H1 (cell line): ENCODE measurements at regions not wholly inside any gene's neighbourhood (a gene's known extent, or its start where the extent isn't known, plus 50 kb on each side); places are given as distances from the start of the nearest gene placed in this dataset.

Source experiments
- CTCF ChIA-PET: fragments of 300-600 bp; sonication (Branson Sonifier 250); formaldehyde crosslinking; loops from one replicate; lab custom pipeline; 2021; ENCODE audit not compliant: partially characterized antibody; lab: Charles Lee
- POLR2A ChIA-PET: fragments of 300-600 bp; sonication (Branson Sonifier 250); formaldehyde crosslinking; loops from one replicate; lab custom pipeline; 2021; ENCODE audit warnings: inconsistent platforms; ENCODE audit not compliant: partially characterized antibody; lab: Charles Lee
- DNase-seq, 2 experiments: peaks; one replicate each; pipeline versions ENCODE4 v3.0.0 to v3.0.0-alpha.2; 2010 to 2022; ENCODE audit warnings: low spot score in 2 of 2, low read depth in 1 of 2, mixed read lengths in 1 of 2
- FAIRE-seq: peaks from 2 replicates; lab custom pipeline; 2011; peaks lifted over from hg19 to GRCh38; lab: Jason Lieb, UNC
- H2AFZ ChIP-seq: 2 replicates; pipeline ENCODE4 v1.8.1; 2012; ENCODE audit warnings: low read length, inconsistent platforms
- H2AK5ac ChIP-seq: 2 replicates; pipeline ENCODE4 v1.6.1; 2013; ENCODE audit warnings: low read depth, low read length
- H2BK120ac ChIP-seq: replicated peaks from 2 replicates; pipeline ENCODE3; 2013; ENCODE audit warnings: low read depth, low read length, inconsistent platforms
- H2BK12ac ChIP-seq: 2 replicates; pipeline ENCODE4 v1.6.1; 2013; ENCODE audit warnings: low read depth, low read length
- H2BK15ac ChIP-seq: 2 replicates; pipeline ENCODE4 v1.6.1; 2013; ENCODE audit warnings: low read length
- H2BK20ac ChIP-seq: 2 replicates; pipeline ENCODE4 v1.6.1; 2013; ENCODE audit warnings: low read length
- H2BK5ac ChIP-seq: 2 replicates; pipeline ENCODE4 v1.6.1; 2013; ENCODE audit warnings: low read depth, low read length
- H3K14ac ChIP-seq: 2 replicates; pipeline ENCODE4 v1.6.1; 2013; ENCODE audit warnings: inconsistent platforms; ENCODE audit not compliant: insufficient read length
- H3K18ac ChIP-seq: 2 replicates; pipeline ENCODE4 v1.6.1; 2013; ENCODE audit warnings: low read length; ENCODE audit errors: extremely low read depth
- H3K23ac ChIP-seq: 2 replicates; pipeline ENCODE4 v1.6.1; 2013; ENCODE audit warnings: inconsistent platforms; ENCODE audit not compliant: insufficient read length
- H3K23me2 ChIP-seq: 2 replicates; pipeline ENCODE4 v1.6.1; 2013; ENCODE audit warnings: low read depth, low read length
- H3K27ac ChIP-seq: 2 replicates; pipeline ENCODE4 v1.6.1; 2011; ENCODE audit warnings: low read depth, low read length, inconsistent platforms
- H3K27me3 ChIP-seq, 4 experiments: replicated peaks in 1 of 4; 1 replicate in 1 of 4; 2 replicates in 3 of 4; pipeline versions ENCODE4 v1.6.1 to v1.8.1; 2011 to 2013; ENCODE audit warnings: low read length in 3 of 4, mild to moderate bottlenecking in 3 of 4, inconsistent platforms in 2 of 4, mixed read lengths in 2 of 4, moderate library complexity in 1 of 4; ENCODE audit not compliant: control insufficient read depth in 3 of 4, insufficient read depth in 3 of 4; ENCODE audit errors: extremely low read depth in 1 of 4
- H3K36me3 ChIP-seq, 4 experiments: 2 replicates each; pipeline versions ENCODE4 v1.6.1 to v1.8.1; 2011 to 2013; ENCODE audit warnings: mild to moderate bottlenecking in 4 of 4, low read length in 3 of 4, moderate library complexity in 2 of 4, control low read depth in 1 of 4, inconsistent platforms in 1 of 4; ENCODE audit not compliant: insufficient read depth in 4 of 4, control insufficient read depth in 2 of 4
- H3K4ac ChIP-seq: replicated peaks from 2 replicates; pipeline ENCODE3; 2013; ENCODE audit warnings: low read length, low read depth, mixed read lengths, inconsistent platforms; ENCODE audit not compliant: insufficient read length
- H3K4me1 ChIP-seq, 4 experiments: replicated peaks in 1 of 4; 1 replicate in 1 of 4; 2 replicates in 3 of 4; pipeline versions ENCODE4 v1.6.1 to v1.8.1; 2011 to 2013; ENCODE audit warnings: low read length in 3 of 4, inconsistent platforms in 2 of 4, mixed read lengths in 1 of 4; ENCODE audit not compliant: insufficient read depth in 4 of 4, control insufficient read depth in 3 of 4
- H3K4me2 ChIP-seq, 2 experiments: 2 replicates each; pipeline versions ENCODE4 v1.6.1 to v1.8.1; 2011 to 2013; ENCODE audit warnings: low read depth in 2 of 2, low read length in 2 of 2, control low read depth in 1 of 2, inconsistent platforms in 1 of 2, mild to moderate bottlenecking in 1 of 2; ENCODE audit not compliant: insufficient read depth in 1 of 2
- H3K4me3 ChIP-seq, 4 experiments: fragments of 200-600, 300-600 bp in 1 of 4; sonication (generic), shearing (Covaris generic), sonication (Bioruptor Twin) in 1 of 4; 2 replicates each; pipeline versions ENCODE4 v1.5.1 to v1.8.1; 2011 to 2016; ENCODE audit warnings: low read length in 4 of 4, low read depth in 3 of 4, control low read depth in 2 of 4, inconsistent platforms in 2 of 4, mild to moderate bottlenecking in 2 of 4, mixed read lengths in 1 of 4, moderate library complexity in 1 of 4; ENCODE audit not compliant: insufficient read depth in 2 of 4; ENCODE audit errors: extremely low read depth in 1 of 4
- H3K56ac ChIP-seq: replicated peaks from 2 replicates; pipeline ENCODE3; 2013; ENCODE audit warnings: low read depth, mild to moderate bottlenecking, mixed read lengths, low read length, inconsistent platforms; ENCODE audit not compliant: insufficient read length
- H3K79me1 ChIP-seq: 2 replicates; pipeline ENCODE4 v1.6.1; 2013; ENCODE audit warnings: low read depth, low read length, control low read depth
- H3K79me2 ChIP-seq, 2 experiments: 2 replicates each; pipeline versions ENCODE4 v1.6.1 to v1.8.1; 2012 to 2013; ENCODE audit warnings: low read length in 2 of 2, mild to moderate bottlenecking in 2 of 2, inconsistent platforms in 1 of 2; ENCODE audit not compliant: insufficient read depth in 2 of 2, control insufficient read depth in 1 of 2
- H3K9ac ChIP-seq, 4 experiments: replicated peaks in 1 of 4; 1 replicate in 1 of 4; 2 replicates in 3 of 4; pipeline versions ENCODE4 v1.6.1 to v1.8.1; 2011 to 2013; ENCODE audit warnings: low read depth in 3 of 4, low read length in 3 of 4, control low read depth in 2 of 4, mild to moderate bottlenecking in 2 of 4, moderate library complexity in 2 of 4, inconsistent platforms in 1 of 4; ENCODE audit errors: extremely low read depth in 1 of 4
- H3K9me3 ChIP-seq, 2 experiments: 2 replicates each; pipeline versions ENCODE4 v1.6.1 to v1.8.1; 2012 to 2013; ENCODE audit warnings: mild to moderate bottlenecking in 2 of 2, moderate library complexity in 2 of 2, control low read depth in 1 of 2, inconsistent platforms in 1 of 2, low read depth in 1 of 2, low read length in 1 of 2, mixed read lengths in 1 of 2; ENCODE audit not compliant: insufficient read depth in 2 of 2
- H4K20me1 ChIP-seq, 2 experiments: replicated peaks in 1 of 2; 2 replicates each; pipeline versions ENCODE3 to v1.8.1; 2011 to 2013; ENCODE audit warnings: inconsistent platforms in 2 of 2, low read length in 2 of 2, mild to moderate bottlenecking in 1 of 2; ENCODE audit not compliant: insufficient read depth in 2 of 2, control insufficient read depth in 1 of 2
- H4K5ac ChIP-seq: 2 replicates; pipeline ENCODE4 v1.6.1; 2013; ENCODE audit warnings: low read length, low read depth, mixed read lengths, inconsistent platforms; ENCODE audit not compliant: insufficient read length
- H4K8ac ChIP-seq: 2 replicates; pipeline ENCODE4 v1.8.0; 2013; ENCODE audit warnings: mild to moderate bottlenecking, moderate library complexity, low read length, inconsistent platforms; ENCODE audit not compliant: insufficient read depth; ENCODE audit errors: extremely low read depth
- H4K91ac ChIP-seq: replicated peaks from 2 replicates; pipeline ENCODE3; 2013; ENCODE audit warnings: low read length, mixed read lengths, inconsistent platforms; ENCODE audit not compliant: insufficient read length
- ASH2L ChIP-seq: fragments of 200-600, 300-600 bp; sonication (generic); IDR thresholded peaks from one replicate; pipeline ENCODE4 v1.7.1; 2017; ENCODE audit warnings: low read length
- BRCA1 ChIP-seq: IDR thresholded peaks from 2 replicates; pipeline ENCODE4 v1.6.1; 2012; ENCODE audit warnings: low read depth, low read length, improper control_type of control experiment
- CREB1 ChIP-seq: IDR thresholded peaks from 2 replicates; pipeline ENCODE4 v1.6.1; 2012; ENCODE audit warnings: inconsistent platforms
- EP300 ChIP-seq, 2 experiments: IDR thresholded peaks; 1 replicate in 1 of 2; 2 replicates in 1 of 2; pipeline ENCODE4 v1.6.1; 2011 to 2012; ENCODE audit warnings: low read depth in 2 of 2, low read length in 2 of 2, mild to moderate bottlenecking in 2 of 2, borderline replicate concordance in 1 of 2, inconsistent platforms in 1 of 2, moderate library complexity in 1 of 2
- YY1 ChIP-seq: IDR thresholded peaks from 2 replicates; pipeline ENCODE4 v1.6.1; 2011; ENCODE audit warnings: low read depth, mild to moderate bottlenecking, low read length
- WGBS, 2 experiments: shearing (Covaris generic) in 1 of 2; methylation state at CpG; one replicate each; pipeline versions ENCODE4 v1.1.6 to v1.1.7; 2013 to 2015; ENCODE audit warnings: low lambda C conversion rate in 2 of 2, mixed read lengths in 2 of 2, inconsistent platforms in 1 of 2, low coverage in 1 of 2, missing lambda C conversion rate in 1 of 2; ENCODE audit not compliant: insufficient replicate concordance in 2 of 2, insufficient coverage in 1 of 2, insufficient read length in 1 of 2; ENCODE audit errors: extremely low coverage in 1 of 2, missing lambda C conversion rate in 1 of 2; 5-methylcytosine and 5-hydroxymethylcytosine counted together
- TF ChIP-seq, protein P1 (sequence below): IDR thresholded peaks from 2 replicates; pipeline ENCODE4 v1.6.1; 2012; ENCODE audit warnings: inconsistent platforms

DNA sequence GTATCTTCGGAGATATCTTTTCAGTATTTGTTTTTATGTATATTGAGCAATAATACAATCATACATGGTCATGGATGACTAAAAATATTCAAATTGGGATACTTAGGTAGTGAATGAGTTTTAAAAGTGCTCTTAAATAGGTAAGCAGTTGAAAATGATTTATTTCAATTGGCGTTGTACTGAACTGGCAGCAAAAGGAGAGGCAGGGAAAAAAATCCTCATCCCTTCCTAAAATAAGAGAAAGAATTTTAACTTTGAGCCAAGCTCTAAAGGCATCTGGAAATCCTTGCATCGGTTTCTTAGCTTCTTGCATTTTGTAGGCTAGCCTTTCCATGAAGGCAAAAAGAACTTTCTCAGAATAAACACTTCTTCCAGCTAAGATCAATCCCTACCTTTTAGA lies 125.2 kb downstream of the MGST1 start:
- Histone ChIP-seq H3K23me2 (no peaks in the 10 kb centered on the region), H2BK120ac (no peak overlapping the region), H3K27ac (no peak overlapping the region), H2BK20ac (no peak overlapping the region), H3K4ac (no peak overlapping the region), H3K23ac (no peak overlapping the region), H3K79me1 (no peaks in the 10 kb centered on the region), H2BK12ac (no peak overlapping the region), H3K79me2 (no peaks in the 10 kb centered on the region), H3K9ac (no peak overlapping the region), H4K20me1 (no peaks in the 10 kb centered on the region), H3K14ac (no peak overlapping the region), H3K27me3 (no peaks in the 10 kb centered on the region), H3K4me2 (no peak overlapping the region), H2AK5ac (no peak overlapping the region), H4K5ac (no peak overlapping the region), H3K18ac (no peak overlapping the region)
- CTCF ChIA-PET: no interaction called here
- 57% methylated on average over 3 of the region's 3 CpGs; no CpG with 5 or more reads in 1 of the 2 experiments for WGBS, 2 experiments
- no peak for FAIRE-seq
- TF ChIP-seq BRCA1 (no peak), CREB1 (no peak), YY1 (no peak), ASH2L (no peak), EP300 (IDR thresholded peaks at IDR 0.05; ENCODE audit: borderline replicate concordance in 1 of 2, low read depth in 2 of 2, low read length in 2 of 2) (no peak)
- TF ChIP-seq, protein P1, sequence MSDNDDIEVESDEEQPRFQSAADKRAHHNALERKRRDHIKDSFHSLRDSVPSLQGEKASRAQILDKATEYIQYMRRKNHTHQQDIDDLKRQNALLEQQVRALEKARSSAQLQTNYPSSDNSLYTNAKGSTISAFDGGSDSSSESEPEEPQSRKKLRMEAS: no peak
- TF ChIP-seq, all 59 proteins: peak for 0
- Histone ChIP-seq H4K8ac (no peak overlapping the region), H3K4me3 (no peak overlapping the region), H2AFZ (no peak overlapping the region), H3K56ac (no peak overlapping the region), H3K9me3 (no peaks in the 10 kb centered on the region), H2BK15ac (no peak overlapping the region), H4K91ac (no peak overlapping the region), H3K4me1 (no peaks in the 10 kb centered on the region), H2BK5ac (no peak overlapping the region), H3K36me3 (no peaks in the 10 kb centered on the region)
- POLR2A ChIA-PET: no interaction called here
- DNase-seq: no peak
